Panc1 (cell line): ENCODE measurements at regions not wholly inside any gene's neighbourhood (a gene's known extent, or its start where the extent isn't known, plus 50 kb on each side); places are given as distances from the start of the nearest gene placed in this dataset.

Experiments used
- ATAC-seq: fragments of 200-7000 bp; cut with Tn5 transposase; 2 replicates; pipeline ENCODE4 v1.9.1; 2020; ENCODE audit warnings: mild to moderate bottlenecking, moderate library complexity
- BruUV-seq: library from RNA; stranded (reverse); fragments of 400-500 nt; replicated peaks from 2 replicates; lab custom pipeline; 2021; lab: Mats Ljungman, UMichigan
- CTCF ChIA-PET: fragments of 300-600 bp; sonication (Branson Sonifier 250); formaldehyde crosslinking; loops from one replicate; lab custom pipeline; 2022; ENCODE audit warnings: antibody characterized with exemption; lab: Charles Lee
- POLR2A ChIA-PET: fragments of 300-600 bp; sonication (Branson Sonifier 250); formaldehyde crosslinking; loops from one replicate; lab custom pipeline; 2022; ENCODE audit warnings: antibody characterized with exemption; lab: Charles Lee
- DNase-seq: peaks from one replicate; pipeline ENCODE4 v3.0.0-alpha.2; 2010; ENCODE audit warnings: low read depth, low spot score
- H3K27ac ChIP-seq: 2 replicates; pipeline ENCODE4 v1.5.1; 2011; ENCODE audit warnings: mild to moderate bottlenecking, low read length, inconsistent platforms
- H3K27me3 ChIP-seq: fragments of 200-500 bp; sonication (Bioruptor generic); 2 replicates; pipeline ENCODE4 v1.6.0; 2014; ENCODE audit warnings: low read length, inconsistent platforms; ENCODE audit not compliant: control insufficient read depth, insufficient read depth
- H3K36me3 ChIP-seq: fragments of 200-500 bp; sonication (Bioruptor generic); 2 replicates; pipeline ENCODE4 v1.5.1; 2014; ENCODE audit warnings: inconsistent platforms, mild to moderate bottlenecking, low read length, moderate library complexity; ENCODE audit not compliant: control insufficient read depth, insufficient read depth
- H3K4me1 ChIP-seq: 2 replicates; pipeline ENCODE4 v1.5.1; 2011; ENCODE audit warnings: inconsistent platforms, mild to moderate bottlenecking, low read length, moderate library complexity; ENCODE audit not compliant: control insufficient read depth, insufficient read depth
- H3K4me3 ChIP-seq, 2 experiments: 2 replicates each; pipeline ENCODE4 v1.5.1; 2011 to 2012; ENCODE audit warnings: low read depth in 2 of 2, low read length in 2 of 2, mild to moderate bottlenecking in 2 of 2, inconsistent platforms in 1 of 2, moderate library complexity in 1 of 2
- H3K9me3 ChIP-seq: fragments of 200-500 bp; sonication (Bioruptor generic); 2 replicates; pipeline ENCODE4 v1.5.1; 2014; ENCODE audit warnings: low read depth, mild to moderate bottlenecking, inconsistent platforms, low read length, moderate library complexity; ENCODE audit not compliant: control insufficient read depth, insufficient read depth
- CTCF ChIP-seq: fragments of 450-650 bp; IDR thresholded peaks from 2 replicates; pipeline ENCODE4 v1.5.1; 2017; ENCODE audit warnings: mild to moderate bottlenecking
- POLR2AphosphoS5 ChIP-seq: IDR thresholded peaks from 2 replicates; pipeline ENCODE4 v1.6.1; 2012; ENCODE audit warnings: mild to moderate bottlenecking, low read depth, low read length, moderate library complexity
- REST ChIP-seq, 2 experiments: IDR thresholded peaks; 2 replicates each; pipeline ENCODE4 v1.6.1; 2011 to 2012; ENCODE audit warnings: low read depth in 2 of 2, control low read depth in 1 of 2, low read length in 1 of 2, mild to moderate bottlenecking in 1 of 2, moderate library complexity in 1 of 2; ENCODE audit not compliant: insufficient read depth in 1 of 2
- SIN3A ChIP-seq: IDR thresholded peaks from 2 replicates; pipeline ENCODE4 v1.6.1; 2012; ENCODE audit warnings: low read depth, mild to moderate bottlenecking, low read length, moderate library complexity, borderline replicate concordance; ENCODE audit not compliant: insufficient read depth
- TCF7L2 ChIP-seq: IDR thresholded peaks from 2 replicates; pipeline ENCODE4 v1.6.1; 2011; ENCODE audit warnings: mild to moderate bottlenecking, low read depth, low read length, inconsistent platforms
- in situ Hi-C: cut with HindIII; loops from 2 replicates; pipeline ENCODE4 v1.10.0; 2016; ENCODE audit warnings: low sequenced_read_pairs, low pct_unique_long_range_greater_than_20kb
- intact Hi-C: fragments of 100-400 bp; cut with micrococcal nuclease; formaldehyde crosslinking; loops from one replicate; pipeline ENCODE4 v1.10.0; 2022; ENCODE audit not compliant: unreplicated experiment

GRCh38 chr18:51621864-51622160 is 424.3 kb upstream of the MEX3C start:
- no TSS peak for BruUV-seq
- no peak for ATAC-seq
- no peak for TF ChIP-seq REST (IDR thresholded peaks at IDR 0.05; ENCODE audit: insufficient read depth in 1 of 2, low read depth in 2 of 2, low read length in 1 of 2)
- no peak for TF ChIP-seq SIN3A
- TF ChIP-seq POLR2AphosphoS5: no peak
- TF ChIP-seq TCF7L2: no peak
- TF ChIP-seq CTCF: no peak
- intact Hi-C loops (no loop called here), in situ Hi-C loops (no loop called here)
- H3K4me1 ChIP-seq: no peaks in the 10 kb centered on the region
- H3K9me3 ChIP-seq: no peaks in the 10 kb centered on the region
- H3K27ac ChIP-seq: no peak overlapping the region
- no peaks in the 10 kb centered on the region for H3K27me3 ChIP-seq
- DNase-seq: no peak
- ChIA-PET POLR2A (no interaction called here), CTCF (no interaction called here)
- H3K36me3 ChIP-seq: no peaks in the 10 kb centered on the region
- H3K4me3 ChIP-seq: no peak overlapping the region

- ChIA-PET POLR2A (no interaction called here), CTCF (no interaction called here)
- no peak overlapping the region for H3K4me3 ChIP-seq
- no peaks in the 10 kb centered on the region for H3K4me1 ChIP-seq
- intact Hi-C loops: no loop called here
- no peaks in the 10 kb centered on the region for H3K9me3 ChIP-seq
- DNase-seq: no peak
- H3K27me3 ChIP-seq: no peaks in the 10 kb centered on the region
- no peak overlapping the region for H3K27ac ChIP-seq
- in situ Hi-C loops: no loop called here
- ATAC-seq: no peak
- no TSS peak for BruUV-seq
- no peaks in the 10 kb centered on the region for H3K36me3 ChIP-seq
- TF ChIP-seq SIN3A (no peak), CTCF (no peak), REST (IDR thresholded peaks at IDR 0.05; ENCODE audit: insufficient read depth in 1 of 2, low read depth in 2 of 2, low read length in 1 of 2) (no peak), POLR2AphosphoS5 (no peak), TCF7L2 (no peak)
These were observed 425.2 kb upstream of the MEX3C start for GRCh38 chr18:51622702-51623101.
